ENCODE measurements at regions not wholly inside any gene's neighbourhood (a gene's known extent, or its start where the extent isn't known, plus 50 kb on each side); places are given as distances from the start of the nearest gene placed in this dataset.

- intact Hi-C loops (cut with micrococcal nuclease; ENCODE audit: unreplicated experiment) = no loop called here
- no peaks in the 10 kb centered on the region for H3K36me3 ChIP-seq (ENCODE audit: insufficient read depth, low read length, poor library complexity, severe bottlenecking)
- TF ChIP-seq, protein P1, sequence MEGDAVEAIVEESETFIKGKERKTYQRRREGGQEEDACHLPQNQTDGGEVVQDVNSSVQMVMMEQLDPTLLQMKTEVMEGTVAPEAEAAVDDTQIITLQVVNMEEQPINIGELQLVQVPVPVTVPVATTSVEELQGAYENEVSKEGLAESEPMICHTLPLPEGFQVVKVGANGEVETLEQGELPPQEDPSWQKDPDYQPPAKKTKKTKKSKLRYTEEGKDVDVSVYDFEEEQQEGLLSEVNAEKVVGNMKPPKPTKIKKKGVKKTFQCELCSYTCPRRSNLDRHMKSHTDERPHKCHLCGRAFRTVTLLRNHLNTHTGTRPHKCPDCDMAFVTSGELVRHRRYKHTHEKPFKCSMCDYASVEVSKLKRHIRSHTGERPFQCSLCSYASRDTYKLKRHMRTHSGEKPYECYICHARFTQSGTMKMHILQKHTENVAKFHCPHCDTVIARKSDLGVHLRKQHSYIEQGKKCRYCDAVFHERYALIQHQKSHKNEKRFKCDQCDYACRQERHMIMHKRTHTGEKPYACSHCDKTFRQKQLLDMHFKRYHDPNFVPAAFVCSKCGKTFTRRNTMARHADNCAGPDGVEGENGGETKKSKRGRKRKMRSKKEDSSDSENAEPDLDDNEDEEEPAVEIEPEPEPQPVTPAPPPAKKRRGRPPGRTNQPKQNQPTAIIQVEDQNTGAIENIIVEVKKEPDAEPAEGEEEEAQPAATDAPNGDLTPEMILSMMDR (conservative IDR thresholded peaks at IDR 0.05; ENCODE audit: low read depth, low read length) = no peak
- no TSS peak for BruUV-seq (replicated peaks)
- ChIA-PET CTCF (no interaction called here), POLR2A (ENCODE audit: low non-redundant PET) (no interaction called here)
- DNase-seq (ENCODE audit: low spot score) = no peak
- no peaks in the 10 kb centered on the region for H3K27me3 ChIP-seq (replicated peaks; ENCODE audit: insufficient read depth, low read depth, low read length, poor library complexity)
- no peak overlapping the region for H3K27ac ChIP-seq (ENCODE audit: low read depth, low read length, poor library complexity, severe bottlenecking)
- H3K9me3 ChIP-seq (ENCODE audit: low read depth, low read length, poor library complexity, severe bottlenecking) = no peaks in the 10 kb centered on the region
- no peaks in the 10 kb centered on the region for H3K4me1 ChIP-seq (ENCODE audit: insufficient read depth, low read length, poor library complexity, severe bottlenecking)
- no peak overlapping the region for H3K4me3 ChIP-seq (ENCODE audit: low read depth, low read length, poor library complexity, severe bottlenecking)
These were observed 622.0 kb downstream of the CENPC start for GRCh38 chr4:66923081-66923865.

DNA sequence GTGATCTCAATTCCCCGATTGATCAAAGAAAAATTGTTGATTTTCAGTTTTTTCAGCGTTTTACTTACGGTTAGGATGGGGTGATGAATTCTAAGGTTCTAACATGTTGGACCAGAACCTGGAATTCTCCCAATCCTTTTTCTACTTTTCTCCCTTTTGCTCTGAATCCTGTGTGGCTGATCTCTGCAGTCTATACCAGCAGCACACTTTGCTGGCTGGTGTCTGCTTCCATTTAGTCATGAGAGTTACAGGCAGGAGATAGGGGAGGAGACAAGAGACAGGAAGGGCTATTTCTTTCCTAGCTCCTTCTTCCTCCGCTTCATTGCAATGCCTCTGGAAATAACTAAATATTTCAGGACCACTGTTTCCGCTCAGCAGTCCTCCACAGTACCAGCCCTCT, 623.9 kb downstream of the CENPC start:
- Histone ChIP-seq H3K9me3 (ENCODE audit: low read depth, low read length, poor library complexity, severe bottlenecking) (no peaks in the 10 kb centered on the region), H3K27me3 (replicated peaks; ENCODE audit: insufficient read depth, low read depth, low read length, poor library complexity) (no peaks in the 10 kb centered on the region), H3K36me3 (ENCODE audit: insufficient read depth, low read length, poor library complexity, severe bottlenecking) (no peaks in the 10 kb centered on the region), H3K4me3 (ENCODE audit: low read depth, low read length, poor library complexity, severe bottlenecking) (no peak overlapping the region), H3K4me1 (ENCODE audit: insufficient read depth, low read length, poor library complexity, severe bottlenecking) (no peaks in the 10 kb centered on the region), H3K27ac (ENCODE audit: low read depth, low read length, poor library complexity, severe bottlenecking) (no peak overlapping the region)
- ChIA-PET POLR2A (ENCODE audit: low non-redundant PET) (no interaction called here), CTCF (no interaction called here)
- no peak for TF ChIP-seq EZH2 (IDR thresholded peaks at IDR 0.05; ENCODE audit: borderline replicate concordance, low read depth, low read length, poor library complexity, severe bottlenecking)
- TF ChIP-seq, protein P1 (conservative IDR thresholded peaks at IDR 0.05; ENCODE audit: low read depth, low read length) = no peak
- no peak for DNase-seq (ENCODE audit: low spot score)
- no TSS peak for BruUV-seq (replicated peaks)
- intact Hi-C loops (cut with micrococcal nuclease; ENCODE audit: unreplicated experiment) = no loop called here

DNA sequence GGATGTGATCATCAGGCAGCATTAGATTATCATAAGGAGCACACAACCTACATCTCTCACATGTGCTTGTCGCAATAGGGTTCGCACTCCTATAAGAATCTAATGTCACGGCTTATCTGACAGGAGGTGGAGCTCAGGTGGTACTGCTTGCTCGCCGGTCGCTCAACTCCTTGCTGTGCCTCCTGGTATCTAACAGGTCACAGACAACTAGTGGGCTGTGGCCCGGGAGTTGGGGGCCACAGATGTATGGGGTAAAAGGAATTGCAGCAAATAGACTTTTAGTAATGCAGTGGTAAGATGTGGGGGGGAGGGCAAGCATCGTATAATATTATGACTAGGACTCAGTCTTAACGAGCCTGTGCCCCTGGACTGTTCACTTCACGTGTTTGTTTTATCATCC, 624.8 kb downstream of the CENPC start:
- no TSS peak for BruUV-seq (replicated peaks)
- DNase-seq (ENCODE audit: low spot score) = no peak
- Histone ChIP-seq H3K4me1 (ENCODE audit: insufficient read depth, low read length, poor library complexity, severe bottlenecking) (no peaks in the 10 kb centered on the region), H3K27me3 (replicated peaks; ENCODE audit: insufficient read depth, low read depth, low read length, poor library complexity) (no peaks in the 10 kb centered on the region), H3K4me3 (ENCODE audit: low read depth, low read length, poor library complexity, severe bottlenecking) (no peak overlapping the region), H3K27ac (ENCODE audit: low read depth, low read length, poor library complexity, severe bottlenecking) (no peak overlapping the region), H3K9me3 (ENCODE audit: low read depth, low read length, poor library complexity, severe bottlenecking) (no peaks in the 10 kb centered on the region), H3K36me3 (ENCODE audit: insufficient read depth, low read length, poor library complexity, severe bottlenecking) (no peaks in the 10 kb centered on the region)
- TF ChIP-seq EZH2 (IDR thresholded peaks at IDR 0.05; ENCODE audit: borderline replicate concordance, low read depth, low read length, poor library complexity, severe bottlenecking) = no peak
- TF ChIP-seq, protein P1 (conservative IDR thresholded peaks at IDR 0.05; ENCODE audit: low read depth, low read length) = no peak
- CTCF ChIA-PET = no interaction called here
- POLR2A ChIA-PET (ENCODE audit: low non-redundant PET) = no interaction called here
- intact Hi-C loops (cut with micrococcal nuclease; ENCODE audit: unreplicated experiment) = no loop called here
